Body of pancreas (tissue), 4 donors: ENCODE measurements at regions not wholly inside any gene's neighbourhood (a gene's known extent, or its start where the extent isn't known, plus 50 kb on each side); places are given as distances from the start of the nearest gene placed in this dataset.
A peak's percentile ranks its signal among the peaks of the same experiment; 100 is the strongest.

Experiments used
- ATAC-seq: fragments of 150-250 bp; one replicate; pipeline ENCODE4 v1.9.1; 2016
- DNase-seq, 4 donors: peaks; one replicate each; pipeline ENCODE4 v3.0.0-alpha.2; 2019
- H3K27ac ChIP-seq, 4 donors: fragments of 200-600 bp; sonication (generic); 1 replicate in 3 of 4; 2 replicates in 1 of 4; pipeline versions ENCODE4 v1.5.1 to v1.6.1; 2016 to 2019; ENCODE audit warnings: mild to moderate bottlenecking in 1 of 4, mixed read lengths in 1 of 4, moderate library complexity in 1 of 4
- H3K27me3 ChIP-seq, 2 donors: fragments of 200-600 bp; sonication (generic); one replicate each; pipeline ENCODE4 v1.6.0; 2016; ENCODE audit warnings: mild to moderate bottlenecking in 1 of 2
- H3K36me3 ChIP-seq, 2 donors: fragments of 200-600 bp; sonication (generic); replicated peaks in 1 of 2; 2 replicates each; pipeline ENCODE4 v1.5.1; 2016; ENCODE audit warnings: low read depth in 2 of 2; ENCODE audit not compliant: insufficient read depth in 1 of 2
- H3K4me1 ChIP-seq: fragments of 200-600 bp; sonication (generic); one replicate; pipeline ENCODE4 v1.6.0; 2016
- H3K4me3 ChIP-seq, 2 donors: fragments of 200-600 bp; sonication (generic); 1 replicate in 1 of 2; 2 replicates in 1 of 2; pipeline ENCODE4 v1.5.1; 2016 to 2019
- H3K9me3 ChIP-seq, 3 donors: fragments of 200-600 bp; sonication (generic); 1 replicate in 2 of 3; 2 replicates in 1 of 3; pipeline ENCODE4 v1.5.1; 2016
- POLR2A ChIP-seq, 3 donors: fragments of 450-650 bp; IDR thresholded peaks; one replicate each; pipeline ENCODE4 v1.6.1; 2016; ENCODE audit warnings: antibody characterized with exemption in 3 of 3, mild to moderate bottlenecking in 2 of 3
- WGBS, 2 donors: methylation state at CpG; one replicate each; pipeline ENCODE4 v1.1.5; 2017; 5-methylcytosine and 5-hydroxymethylcytosine counted together
- intact Hi-C: fragments of 100-400 bp; cut with DNase I; formaldehyde crosslinking; loops from one replicate; pipeline ENCODE4 v1.15.1; 2023
- TF ChIP-seq, protein P1 (sequence below), 7 experiments: fragments of 450-650 bp in 4 of 7; fragments of 200-600 bp in 3 of 7; sonication (generic) in 3 of 7; IDR thresholded peaks; one replicate each; pipeline ENCODE4 v1.5.1; 2016 to 2019; ENCODE audit warnings: antibody characterized with exemption in 7 of 7

DNA sequence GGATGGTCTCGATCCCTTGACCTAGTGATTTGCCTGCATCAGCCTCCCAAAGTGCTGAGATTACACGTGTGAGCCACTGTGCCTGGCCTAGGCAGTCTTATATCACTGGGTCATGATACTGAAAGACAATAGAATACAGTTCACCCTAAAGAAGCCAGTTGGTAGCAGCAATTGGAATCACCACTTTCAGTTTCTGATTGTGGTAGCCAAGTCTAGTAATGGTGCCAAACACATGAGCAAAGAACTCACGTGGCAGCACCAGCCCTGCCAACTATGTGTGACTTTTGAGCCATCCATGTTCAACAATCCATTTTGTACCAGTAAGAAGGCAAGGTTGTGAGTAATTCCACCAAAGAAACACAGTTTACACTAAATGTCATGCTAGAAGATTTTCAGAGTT, 548.4 kb downstream of the KLHL13 start:
- Histone ChIP-seq H3K9me3 (no peaks in the 10 kb centered on the region), H3K27me3 (no peaks in the 10 kb centered on the region), H3K4me1 (peaks cover 3% of the 10 kb centered on the region), H3K4me3 (no peak overlapping the region), H3K27ac (no peak overlapping the region), H3K36me3 (no peaks in the 10 kb centered on the region)
- intact Hi-C loops, result no loop called here
- TF ChIP-seq, protein P1, sequence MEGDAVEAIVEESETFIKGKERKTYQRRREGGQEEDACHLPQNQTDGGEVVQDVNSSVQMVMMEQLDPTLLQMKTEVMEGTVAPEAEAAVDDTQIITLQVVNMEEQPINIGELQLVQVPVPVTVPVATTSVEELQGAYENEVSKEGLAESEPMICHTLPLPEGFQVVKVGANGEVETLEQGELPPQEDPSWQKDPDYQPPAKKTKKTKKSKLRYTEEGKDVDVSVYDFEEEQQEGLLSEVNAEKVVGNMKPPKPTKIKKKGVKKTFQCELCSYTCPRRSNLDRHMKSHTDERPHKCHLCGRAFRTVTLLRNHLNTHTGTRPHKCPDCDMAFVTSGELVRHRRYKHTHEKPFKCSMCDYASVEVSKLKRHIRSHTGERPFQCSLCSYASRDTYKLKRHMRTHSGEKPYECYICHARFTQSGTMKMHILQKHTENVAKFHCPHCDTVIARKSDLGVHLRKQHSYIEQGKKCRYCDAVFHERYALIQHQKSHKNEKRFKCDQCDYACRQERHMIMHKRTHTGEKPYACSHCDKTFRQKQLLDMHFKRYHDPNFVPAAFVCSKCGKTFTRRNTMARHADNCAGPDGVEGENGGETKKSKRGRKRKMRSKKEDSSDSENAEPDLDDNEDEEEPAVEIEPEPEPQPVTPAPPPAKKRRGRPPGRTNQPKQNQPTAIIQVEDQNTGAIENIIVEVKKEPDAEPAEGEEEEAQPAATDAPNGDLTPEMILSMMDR (IDR thresholded peaks at IDR 0.05), result no peak
- TF ChIP-seq POLR2A (IDR thresholded peaks at IDR 0.05), result no peak
- ATAC-seq (peak; percentile 55), DNase-seq (peak; percentile 32 to 50 (median 36))
- WGBS, 2 donors, result 62 to 67% methylated on average over 3 of the region's 3 CpGs

GRCh38 chrX:117543885-117544284, 572.7 kb downstream of the KLHL13 start:
- H3K4me3 ChIP-seq, result no peak overlapping the region
- intact Hi-C loops, result no loop called here
- ATAC-seq, result no peak
- H3K4me1 ChIP-seq, result no peaks in the 10 kb centered on the region
- no peak for DNase-seq
- no peak for TF ChIP-seq POLR2A (IDR thresholded peaks at IDR 0.05)
- TF ChIP-seq, protein P1 (IDR thresholded peaks at IDR 0.05), result no peak
- no peaks in the 10 kb centered on the region for H3K9me3 ChIP-seq
- 68 to 72% methylated on average over 3 of the region's 3 CpGs for WGBS, 2 donors
- H3K27ac ChIP-seq, result no peak overlapping the region
- no peaks in the 10 kb centered on the region for H3K27me3 ChIP-seq
- H3K36me3 ChIP-seq, result no peaks in the 10 kb centered on the region

DNA sequence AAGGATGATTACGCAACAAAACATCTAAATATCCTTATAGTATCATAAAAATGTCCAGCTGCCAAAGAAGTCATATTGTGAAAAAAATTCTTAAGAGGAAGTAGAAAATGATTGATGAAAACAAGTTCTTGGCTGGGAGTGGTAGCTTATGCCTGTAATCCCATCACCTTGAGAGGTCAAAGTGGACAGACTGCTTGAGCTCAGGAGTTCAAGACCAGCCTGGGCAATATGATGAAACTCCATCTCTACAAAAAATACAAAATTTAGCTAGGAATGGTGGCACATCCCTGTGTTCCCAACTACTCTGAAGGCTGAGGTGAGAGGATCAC, 577.6 kb downstream of the KLHL13 start:
- intact Hi-C loops, result no loop called here
- H3K27ac ChIP-seq, result peak overlapping the region in 2 of 4 donors; percentile 68 to 73
- H3K4me1 ChIP-seq, result peaks cover 11% of the 10 kb centered on the region
- no peaks in the 10 kb centered on the region for H3K36me3 ChIP-seq
- no peaks in the 10 kb centered on the region for H3K27me3 ChIP-seq
- ATAC-seq (no peak), DNase-seq (peak in 2 of 4 donors; percentile 11 to 19)
- 44% methylated on average over 1 of the region's 1 CpG for WGBS, 2 donors
- TF ChIP-seq, protein P1 (IDR thresholded peaks at IDR 0.05), result no peak
- no peak for TF ChIP-seq POLR2A (IDR thresholded peaks at IDR 0.05)
- H3K9me3 ChIP-seq, result no peaks in the 10 kb centered on the region
- no peak overlapping the region for H3K4me3 ChIP-seq

DNA sequence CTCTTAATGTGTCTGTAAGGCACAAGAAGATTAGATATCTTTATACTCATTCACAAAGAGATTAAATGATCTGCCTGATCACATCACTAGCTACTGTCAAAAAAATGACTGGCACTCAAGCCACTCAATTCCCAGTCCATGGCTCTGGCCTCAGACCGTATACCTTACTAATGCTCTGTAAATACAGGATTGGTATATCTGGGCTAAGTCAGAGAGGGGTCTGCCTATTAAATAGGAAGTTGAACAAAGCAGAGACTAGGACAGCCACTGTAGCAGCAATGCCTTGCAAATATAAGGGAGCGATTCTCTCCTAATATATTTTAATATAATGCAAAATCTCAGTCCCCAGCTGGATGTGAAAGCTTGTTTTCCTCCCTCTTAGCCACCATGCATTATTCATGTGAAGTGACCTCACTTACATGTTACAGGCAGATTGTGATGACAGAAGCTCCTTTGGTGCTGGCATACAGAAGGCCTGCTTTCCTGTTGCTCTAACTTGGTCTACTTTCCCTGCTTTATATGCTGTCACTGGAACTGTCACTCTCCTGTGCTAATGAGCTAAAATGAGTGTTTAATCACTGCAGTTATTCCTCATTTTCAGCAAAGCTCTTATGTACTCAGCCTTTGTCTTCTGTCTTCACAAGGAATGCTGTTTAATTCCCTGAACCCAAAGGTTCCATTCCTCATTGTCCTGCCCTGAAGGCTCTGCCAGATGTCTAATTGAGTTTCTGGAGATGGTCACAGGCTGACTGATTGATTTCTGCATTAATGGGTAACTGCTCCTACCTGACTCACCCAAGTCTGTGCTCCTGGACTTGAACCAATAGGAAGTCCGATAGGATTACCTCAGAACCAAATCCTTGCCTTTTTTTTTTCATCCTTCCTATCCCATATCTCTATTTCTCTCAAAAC, 578.2 kb downstream of the KLHL13 start:
- Histone ChIP-seq H3K4me1 (peaks cover 11% of the 10 kb centered on the region), H3K4me3 (no peak overlapping the region)

More for the DNA sequence above, 578.2 kb downstream of the KLHL13 start:
- TF ChIP-seq, protein P1 (IDR thresholded peaks at IDR 0.05), result no peak
- no peak for TF ChIP-seq POLR2A (IDR thresholded peaks at IDR 0.05)
- DNase-seq (peak; percentile 8 to 56 (median 30)), ATAC-seq (peak; percentile 92)
- 47 to 49% methylated on average over 2 to 3 of the region's 3 CpGs for WGBS, 2 donors
- Histone ChIP-seq H3K9me3 (no peaks in the 10 kb centered on the region), H3K27ac (peak overlapping the region in 3 of 4 donors; percentile 43 to 73 (median 68)), H3K27me3 (no peaks in the 10 kb centered on the region), H3K36me3 (no peaks in the 10 kb centered on the region)
- intact Hi-C loops, result no loop called here
